ENCODE measurements at regions not wholly inside any gene's neighbourhood (a gene's known extent, or its start where the extent isn't known, plus 50 kb on each side); places are given as distances from the start of the nearest gene placed in this dataset.

GRCh38 chr3:21259896-21260295 lies 491.1 kb downstream of the ZNF385D start:
- H3F3A ChIP-seq (ENCODE audit: insufficient read depth, low read length, poor library complexity, severe bottlenecking): no peaks in the 10 kb centered on the region
- H3K79me2 ChIP-seq (replicated peaks; ENCODE audit: insufficient read depth, low read length): no peaks in the 10 kb centered on the region

GRCh38 chr3:21256932-21257331 lies 494.1 kb downstream of the ZNF385D start:
- Histone ChIP-seq H3K9me2 (ENCODE audit: insufficient read depth, low read length) (no peaks in the 10 kb centered on the region), H3K4me3 (ENCODE audit: low read length) (no peak overlapping the region), H3F3A (ENCODE audit: insufficient read depth, low read length, poor library complexity, severe bottlenecking) (no peaks in the 10 kb centered on the region), H3K9ac (ENCODE audit: low read length) (no peak overlapping the region), H3K9me3 (ENCODE audit: low read length) (no peaks in the 10 kb centered on the region), H3K36me3 (ENCODE audit: insufficient read depth, low read length) (no peaks in the 10 kb centered on the region), H3K27ac (ENCODE audit: low read length) (no peak overlapping the region), H2AFZ (ENCODE audit: low read depth, low read length) (no peak overlapping the region), H3K79me2 (replicated peaks; ENCODE audit: insufficient read depth, low read length) (no peaks in the 10 kb centered on the region), H3K4me2 (ENCODE audit: low read length) (no peak overlapping the region), H3K27me3 (ENCODE audit: insufficient read depth, low read depth, low read length) (no peaks in the 10 kb centered on the region), H4K20me1 (ENCODE audit: insufficient read depth) (no peaks in the 10 kb centered on the region)
- TF ChIP-seq EZH2 (IDR thresholded peaks at IDR 0.05; ENCODE audit: borderline replicate concordance, insufficient read depth, low read length, poor library complexity, severe bottlenecking) (no peak), REST (IDR thresholded peaks at IDR 0.05; ENCODE audit: borderline replicate concordance) (no peak), MXI1 (conservative IDR thresholded peaks at IDR 0.05; ENCODE audit: poor library complexity, severe bottlenecking) (no peak), EP300 (conservative IDR thresholded peaks at IDR 0.05; ENCODE audit: poor library complexity, severe bottlenecking) (no peak), RAD21 (conservative IDR thresholded peaks at IDR 0.05) (no peak), TAF1 (IDR thresholded peaks at IDR 0.05; ENCODE audit: low read depth) (no peak), SMC3 (conservative IDR thresholded peaks at IDR 0.05; ENCODE audit: poor library complexity) (no peak), POLR2AphosphoS5 (IDR thresholded peaks at IDR 0.05) (no peak), CTCF (IDR thresholded peaks at IDR 0.05; ENCODE audit: poor library complexity, severe bottlenecking) (no peak)

More at GRCh38 chr3:21259896-21260295, 491.1 kb downstream of the ZNF385D start:
- H3K9me3 ChIP-seq (ENCODE audit: low read length): no peaks in the 10 kb centered on the region
- H3K27me3 ChIP-seq (ENCODE audit: insufficient read depth, low read depth, low read length): no peaks in the 10 kb centered on the region
- H4K20me1 ChIP-seq (ENCODE audit: insufficient read depth): no peaks in the 10 kb centered on the region
- no peaks in the 10 kb centered on the region for H3K9me2 ChIP-seq (ENCODE audit: insufficient read depth, low read length)
- H3K9ac ChIP-seq (ENCODE audit: low read length): no peak overlapping the region
- no peak overlapping the region for H3K27ac ChIP-seq (ENCODE audit: low read length)
- H2AFZ ChIP-seq (ENCODE audit: low read depth, low read length): no peak overlapping the region
- TF ChIP-seq POLR2AphosphoS5 (IDR thresholded peaks at IDR 0.05) (no peak), EP300 (conservative IDR thresholded peaks at IDR 0.05; ENCODE audit: poor library complexity, severe bottlenecking) (peak; percentile 55)
- no peak overlapping the region for H3K4me3 ChIP-seq (ENCODE audit: low read length)
- no peaks in the 10 kb centered on the region for H3K36me3 ChIP-seq (ENCODE audit: insufficient read depth, low read length)
- H3K4me2 ChIP-seq (ENCODE audit: low read length): no peak overlapping the region

GRCh38 chr3:21238661-21239060 lies 512.3 kb downstream of the ZNF385D start:
- no peak overlapping the region for H2AFZ ChIP-seq (ENCODE audit: low read depth, low read length)
- no peak overlapping the region for H3K9ac ChIP-seq (ENCODE audit: low read length)
- no peaks in the 10 kb centered on the region for H3K9me2 ChIP-seq (ENCODE audit: insufficient read depth, low read length)
- no peaks in the 10 kb centered on the region for H3K27me3 ChIP-seq (ENCODE audit: insufficient read depth, low read depth, low read length)
- H3K36me3 ChIP-seq (ENCODE audit: insufficient read depth, low read length): no peaks in the 10 kb centered on the region
- no peaks in the 10 kb centered on the region for H4K20me1 ChIP-seq (ENCODE audit: insufficient read depth)
- no peaks in the 10 kb centered on the region for H3K9me3 ChIP-seq (ENCODE audit: low read length)
- no peak overlapping the region for H3K27ac ChIP-seq (ENCODE audit: low read length)
- no peaks in the 10 kb centered on the region for H3K79me2 ChIP-seq (replicated peaks; ENCODE audit: insufficient read depth, low read length)
- no peaks in the 10 kb centered on the region for H3F3A ChIP-seq (ENCODE audit: insufficient read depth, low read length, poor library complexity, severe bottlenecking)
- no peak overlapping the region for H3K4me3 ChIP-seq (ENCODE audit: low read length)
- H3K4me2 ChIP-seq (ENCODE audit: low read length): no peak overlapping the region
- TF ChIP-seq RAD21 (conservative IDR thresholded peaks at IDR 0.05) (no peak), POLR2AphosphoS5 (IDR thresholded peaks at IDR 0.05) (no peak), MXI1 (conservative IDR thresholded peaks at IDR 0.05; ENCODE audit: poor library complexity, severe bottlenecking) (no peak), TAF1 (IDR thresholded peaks at IDR 0.05; ENCODE audit: low read depth) (no peak), EZH2 (IDR thresholded peaks at IDR 0.05; ENCODE audit: borderline replicate concordance, insufficient read depth, low read length, poor library complexity, severe bottlenecking) (no peak), REST (IDR thresholded peaks at IDR 0.05; ENCODE audit: borderline replicate concordance) (no peak), CTCF (IDR thresholded peaks at IDR 0.05; ENCODE audit: poor library complexity, severe bottlenecking) (no peak), EP300 (conservative IDR thresholded peaks at IDR 0.05; ENCODE audit: poor library complexity, severe bottlenecking) (no peak), SMC3 (conservative IDR thresholded peaks at IDR 0.05; ENCODE audit: poor library complexity) (no peak)

All from neural cell (in vitro differentiated cells).